ENCODE measurements at regions not wholly inside any gene's neighbourhood (a gene's known extent, or its start where the extent isn't known, plus 50 kb on each side); places are given as distances from the start of the nearest gene placed in this dataset.

DNA sequence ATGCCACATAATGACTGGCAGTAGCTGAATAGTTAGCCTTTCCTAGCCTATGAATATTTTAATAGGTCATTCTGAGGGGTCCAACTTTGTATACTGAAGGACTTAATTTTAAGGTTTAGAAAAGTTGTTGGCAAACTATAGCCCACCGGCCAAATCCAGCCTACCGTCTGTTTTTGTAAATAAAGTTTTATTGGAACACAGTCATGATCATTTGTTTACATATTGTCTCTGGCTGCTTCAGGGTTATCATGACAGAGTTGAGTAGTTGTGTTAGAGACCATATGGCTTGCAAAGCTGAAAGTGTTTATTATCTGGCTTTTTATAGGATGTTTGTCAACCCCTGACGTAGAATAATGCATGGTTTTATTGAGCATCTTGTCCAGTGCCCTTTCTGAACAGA is 73.4 kb downstream of the NTMT2 start:
- DNase-seq: no peak

GRCh38 chr1:170221031-170221430 is 75.3 kb downstream of the NTMT2 start:
- no peak for DNase-seq

GRCh38 chr1:170221495-170221894 is 75.7 kb downstream of the NTMT2 start:
- DNase-seq: no peak

DNA sequence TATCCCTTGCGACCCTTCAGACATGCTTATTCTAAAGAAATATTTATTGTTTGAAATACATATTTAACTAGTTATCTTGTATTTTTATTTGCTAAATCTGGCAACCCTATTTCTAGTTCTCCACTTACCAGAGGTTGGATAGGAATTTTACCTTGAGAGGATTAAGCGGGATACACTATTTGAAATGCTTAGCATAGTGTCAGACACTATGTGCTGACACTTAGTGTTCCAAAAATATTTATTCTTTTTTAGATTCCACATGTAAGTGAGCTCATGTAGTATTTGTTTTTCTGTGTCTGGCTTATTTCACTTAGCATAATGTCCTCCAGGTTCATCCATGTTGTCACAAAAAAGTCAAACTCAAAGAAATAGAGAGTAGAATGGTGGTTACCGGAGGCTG is 78.7 kb downstream of the NTMT2 start:
- DNase-seq: no peak

GRCh38 chr1:170225781-170226530 is 80.2 kb downstream of the NTMT2 start:
- DNase-seq: no peak

DNA sequence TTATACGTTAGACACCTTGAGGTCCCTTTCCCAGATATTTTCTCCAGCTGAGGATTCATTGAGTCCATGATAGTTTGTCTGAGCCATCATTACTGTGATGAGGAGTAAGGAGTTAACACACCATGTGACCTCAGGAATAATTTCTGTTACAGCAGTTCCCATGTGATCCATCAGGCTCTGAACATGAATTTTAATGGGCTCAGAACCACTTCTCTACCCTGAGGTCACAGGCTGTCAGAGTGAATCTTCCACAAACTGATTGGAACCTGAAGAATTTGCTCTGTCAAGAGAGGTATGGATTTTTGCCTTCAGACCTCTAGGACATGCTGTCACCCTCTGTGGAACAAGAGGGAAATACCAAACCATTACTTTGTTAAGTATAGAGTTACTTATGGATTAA is 81.0 kb downstream of the NTMT2 start:
- DNase-seq: no peak

GRCh38 chr1:170230323-170230722 is 84.6 kb downstream of the NTMT2 start:
- DNase-seq: no peak

DNA sequence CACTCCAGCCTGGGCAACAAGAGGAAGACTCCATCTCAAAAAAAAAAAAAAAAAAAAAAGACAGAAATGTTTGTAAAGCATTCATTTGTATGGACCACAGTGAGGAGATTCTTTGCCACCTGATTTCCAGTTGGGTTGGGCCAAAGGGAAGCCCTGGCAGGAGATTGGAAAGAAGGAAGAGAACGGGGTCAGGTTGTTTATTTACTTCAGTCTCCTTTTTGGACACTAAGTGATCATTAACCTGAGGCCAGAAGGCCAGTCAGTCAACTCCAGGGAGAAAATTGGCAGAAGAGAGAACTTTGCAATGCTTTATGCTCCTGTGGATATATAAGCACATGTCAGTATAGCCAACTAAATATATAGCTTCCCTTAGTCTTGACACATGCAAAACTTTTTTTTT is 85.9 kb downstream of the NTMT2 start:
- no peak for DNase-seq

DNA sequence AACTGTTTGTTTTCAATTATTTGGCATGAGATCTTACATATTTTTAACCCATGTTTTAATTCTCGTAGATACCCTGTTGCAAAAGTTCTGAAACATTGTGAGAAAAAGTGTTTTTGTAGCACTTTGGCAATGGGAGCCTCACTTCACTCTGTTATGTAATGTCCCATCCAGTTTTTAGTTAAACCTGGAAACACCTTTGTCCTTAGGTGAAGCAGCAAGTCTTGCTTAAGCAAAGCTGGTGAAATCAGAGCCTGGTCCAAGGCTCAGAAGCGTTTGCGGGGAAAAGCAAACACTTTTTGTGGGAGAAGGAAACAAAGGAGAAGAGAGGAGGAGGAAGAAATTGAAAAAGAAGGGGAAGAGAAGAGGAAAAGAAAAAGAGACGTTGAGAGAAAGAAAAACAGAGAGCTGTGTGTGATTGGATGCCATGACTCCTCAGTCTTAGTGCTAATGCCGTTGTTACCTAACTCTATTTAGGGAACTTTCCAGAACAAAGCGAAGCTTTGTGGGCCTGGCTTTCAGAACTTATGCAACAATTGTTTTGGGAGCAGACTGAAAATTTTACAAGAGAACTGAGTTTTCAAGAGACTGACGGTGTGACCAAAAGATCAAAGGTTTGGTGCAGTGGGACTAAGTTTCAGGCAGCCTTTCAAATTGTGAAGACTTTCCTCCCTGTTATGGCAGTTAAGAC is 93.1 kb downstream of the NTMT2 start:
- no peak for DNase-seq

DNA sequence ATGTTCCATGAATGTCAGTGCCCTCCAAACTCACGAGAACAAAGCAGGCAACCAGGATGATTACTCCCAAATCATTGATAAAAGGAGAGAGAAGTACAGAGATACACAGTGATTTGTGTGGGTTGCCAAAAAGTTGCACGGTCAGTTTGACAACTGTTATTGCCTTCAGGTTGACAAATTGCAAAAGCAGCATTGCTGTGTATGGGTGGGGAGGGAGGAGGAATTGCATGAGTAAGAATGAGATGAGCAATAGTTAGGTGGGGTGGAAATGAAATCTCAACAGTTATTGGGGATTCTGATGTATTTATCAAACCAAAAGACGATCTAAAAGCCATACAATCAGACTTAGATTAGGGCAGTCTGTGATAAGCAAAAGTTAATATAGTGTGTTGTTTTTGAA is 93.7 kb downstream of the NTMT2 start:
- DNase-seq: no peak

GRCh38 chr1:170240409-170240808 is 94.7 kb downstream of the NTMT2 start:
- no peak for DNase-seq

DNA sequence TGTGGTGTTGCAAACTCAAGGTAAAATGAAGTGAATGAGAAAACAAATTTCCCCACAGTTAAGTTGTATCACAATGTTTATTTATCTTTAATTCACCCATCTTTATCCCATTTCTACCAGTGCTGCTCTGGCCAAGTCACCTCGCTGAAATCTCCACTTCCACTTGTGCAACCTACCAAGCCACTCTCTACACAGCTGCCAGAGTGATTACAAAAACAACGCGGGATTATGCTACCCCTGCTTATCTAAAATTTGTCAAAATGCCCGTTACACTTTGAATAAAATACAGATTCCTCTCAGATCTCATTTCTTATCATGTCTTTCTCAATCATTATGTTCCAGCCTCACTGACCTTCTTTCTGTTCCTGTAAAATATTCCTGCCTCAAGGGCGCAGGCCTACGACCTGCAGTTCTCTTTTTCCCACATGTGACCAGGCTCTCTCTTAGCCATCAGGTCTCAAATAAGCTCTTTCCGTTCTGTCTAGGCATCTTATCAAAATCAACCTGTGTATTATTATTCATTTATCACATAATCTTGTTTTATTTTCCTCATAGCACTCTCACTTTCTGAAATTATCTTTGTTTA is 95.6 kb downstream of the NTMT2 start:
- DNase-seq: no peak

- DNase-seq: no peak
Observed at GRCh38 chr1:170247751-170248521, 102.2 kb downstream of the NTMT2 start.

DNA sequence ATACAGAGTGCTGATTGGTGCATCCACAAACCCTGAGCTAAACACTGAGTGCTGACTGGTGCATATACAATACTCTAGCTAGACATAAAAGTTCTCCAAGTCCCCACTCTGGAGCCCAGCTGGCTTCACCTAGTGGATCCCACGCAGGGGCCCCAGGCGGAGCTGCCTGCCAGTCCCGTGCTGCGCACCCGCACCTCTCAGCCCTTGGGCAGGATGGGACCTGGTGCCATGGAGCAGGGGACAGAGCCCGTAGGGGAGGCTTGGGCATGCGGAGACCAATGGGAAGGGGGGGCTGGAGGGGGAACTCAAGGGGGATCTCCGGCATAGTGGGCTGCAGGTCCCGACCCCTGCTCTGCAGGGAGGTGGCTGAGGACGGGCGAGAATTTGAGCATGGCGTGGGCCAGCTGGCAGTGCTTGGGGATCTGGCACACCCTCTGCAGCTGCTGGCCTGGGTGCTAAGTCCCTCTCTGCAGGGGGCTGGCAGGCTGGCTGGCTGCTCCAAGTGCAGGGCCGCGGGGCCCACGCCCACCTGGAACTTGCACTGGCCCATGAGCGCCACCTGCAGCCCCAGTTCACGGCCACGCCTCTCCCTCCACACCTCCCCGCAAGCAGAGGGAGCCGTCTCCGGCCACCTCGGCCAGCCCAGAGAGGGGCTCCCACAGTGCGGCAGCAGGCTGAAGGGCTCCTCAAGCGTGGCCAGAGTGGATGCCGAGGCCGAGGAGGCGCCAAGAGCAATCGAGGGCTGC is 104.9 kb downstream of the NTMT2 start:
- no peak for DNase-seq

GRCh38 chr1:170252851-170253579 is 107.3 kb downstream of the NTMT2 start:
- peak; percentile 33 for DNase-seq

DNA sequence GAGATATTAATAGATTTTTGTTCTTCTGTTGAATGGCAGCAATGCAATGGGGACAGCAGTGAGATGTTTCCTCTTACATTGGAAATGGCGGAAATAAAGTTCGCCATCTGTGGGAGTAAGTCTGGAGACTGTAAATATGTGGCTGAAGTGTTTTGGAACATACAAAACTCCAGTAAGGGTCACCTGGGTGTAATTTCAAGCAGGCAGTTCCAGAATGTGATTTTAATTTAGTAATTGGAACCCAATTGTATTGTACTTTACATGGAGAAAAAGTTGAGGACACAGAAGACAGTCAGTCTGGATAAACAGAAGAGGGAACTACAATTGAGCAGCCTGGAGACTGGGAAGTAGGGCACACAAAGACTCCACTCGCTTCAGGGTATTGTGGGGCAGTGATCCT is 108.6 kb downstream of the NTMT2 start:
- peak; percentile 65 for DNase-seq

- DNase-seq: no peak
Observed at GRCh38 chr1:170261669-170262068, 115.9 kb downstream of the NTMT2 start.

DNA sequence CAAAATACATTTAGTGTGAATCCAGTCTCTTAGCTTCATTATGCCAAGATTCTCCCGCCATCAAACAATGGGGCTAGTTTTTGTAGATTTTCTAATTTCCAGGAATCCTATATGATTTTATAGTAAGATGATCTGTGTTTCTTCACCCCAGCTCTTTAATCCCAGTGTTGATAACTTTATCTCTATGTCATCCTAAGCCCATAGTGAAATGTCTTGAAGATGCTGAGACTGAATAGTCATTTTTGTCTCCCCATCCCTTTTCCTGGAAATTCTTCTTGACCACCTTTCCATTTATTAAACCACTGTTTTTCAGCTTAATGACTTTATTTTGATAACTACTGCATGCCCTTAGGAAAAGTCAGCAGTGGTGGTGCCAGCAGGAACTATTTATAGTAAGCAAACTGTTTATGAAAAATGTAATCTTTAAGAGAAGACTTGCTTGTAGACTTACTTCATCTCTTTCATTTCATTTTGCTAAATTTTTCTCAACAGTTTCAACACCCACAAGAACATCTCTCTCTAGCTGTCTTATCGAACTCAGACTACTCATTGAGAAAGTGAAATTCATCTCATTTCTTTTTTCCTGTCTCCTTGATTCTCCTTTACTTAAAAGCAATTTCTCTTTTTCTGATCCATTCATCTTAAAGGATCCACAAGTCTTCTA is 116.6 kb downstream of the NTMT2 start:
- no peak for DNase-seq

GRCh38 chr1:170265234-170265633 is 119.5 kb downstream of the NTMT2 start:
- DNase-seq: no peak

DNA sequence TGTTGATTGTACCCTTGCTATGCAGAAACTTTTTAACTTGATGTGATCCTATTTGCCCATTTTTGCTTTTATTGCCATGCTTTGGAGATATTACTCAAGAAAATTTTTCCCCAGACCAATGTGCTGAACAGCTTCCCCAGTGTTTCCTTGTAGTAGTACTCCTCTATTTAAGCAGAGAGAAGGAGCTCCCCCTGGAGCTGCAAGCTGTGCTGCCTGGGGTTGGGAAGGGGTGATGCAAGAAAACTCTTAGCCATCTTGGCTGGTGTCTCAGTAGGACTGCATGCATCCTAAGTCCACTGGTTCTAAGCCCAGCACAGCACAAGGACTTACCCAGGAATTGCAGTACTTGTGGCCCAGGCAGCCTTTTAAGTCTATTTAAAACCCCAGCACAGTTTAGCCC is 121.6 kb downstream of the NTMT2 start:
- no peak for DNase-seq

Data from muscle of arm (tissue), 1 donor.